T-helper 2 cell (primary cell): ENCODE measurements at regions not wholly inside any gene's neighbourhood (a gene's known extent, or its start where the extent isn't known, plus 50 kb on each side); places are given as distances from the start of the nearest gene placed in this dataset.
"Not testable (repeated sequence)": the region's sequence is repeated elsewhere in the genome, so short reads cannot be mapped to it uniquely, and the experiment has no call there.

ENCODE experiments used
- DNase-seq, 5 experiments: peaks; one replicate each; pipeline versions ENCODE4 v3.0.0 to v3.0.0-alpha.2; 2012 to 2022

GRCh38 chr2:185524242-185524641 is 214.4 kb upstream of the FSIP2 start:
- not testable (repeated sequence) for DNase-seq

- DNase-seq: no peak
Observed at GRCh38 chr2:185526161-185526560, 212.4 kb upstream of the FSIP2 start.

GRCh38 chr2:185531721-185532120 is 206.9 kb upstream of the FSIP2 start:
- no peak for DNase-seq

GRCh38 chr2:185537689-185538088 is 200.9 kb upstream of the FSIP2 start:
- DNase-seq: no peak

- no peak for DNase-seq
Observed at GRCh38 chr2:185567196-185567595, 171.4 kb upstream of the FSIP2 start.

GRCh38 chr2:185567940-185568339 is 170.7 kb upstream of the FSIP2 start:
- DNase-seq: no peak

GRCh38 chr2:185578322-185578721 is 160.3 kb upstream of the FSIP2 start:
- no peak for DNase-seq

- DNase-seq: no peak
Observed at GRCh38 chr2:185583058-185583816, 155.4 kb upstream of the FSIP2 start.

GRCh38 chr2:185585165-185585564 is 153.4 kb upstream of the FSIP2 start:
- DNase-seq: not testable (repeated sequence)

GRCh38 chr2:185591276-185591675 is 147.3 kb upstream of the FSIP2 start:
- not testable (repeated sequence) for DNase-seq

GRCh38 chr2:185607945-185608344 is 130.7 kb upstream of the FSIP2 start:
- no peak for DNase-seq

GRCh38 chr2:185608799-185609198 is 129.8 kb upstream of the FSIP2 start:
- DNase-seq: no peak

- DNase-seq: no peak
Observed at GRCh38 chr2:185610301-185610700, 128.3 kb upstream of the FSIP2 start.

- no peak for DNase-seq
Observed at GRCh38 chr2:185618625-185619024, 120.0 kb upstream of the FSIP2 start.

- no peak for DNase-seq
Observed at GRCh38 chr2:185625604-185626003, 113.0 kb upstream of the FSIP2 start.

- DNase-seq: peak in 1 of 5 experiments; percentile 1
Observed at GRCh38 chr2:185628985-185629384, 109.6 kb upstream of the FSIP2 start.

- DNase-seq: no peak
Observed at GRCh38 chr2:185633621-185634020, 105.0 kb upstream of the FSIP2 start.

- no peak for DNase-seq
Observed at GRCh38 chr2:185638771-185639170, 99.8 kb upstream of the FSIP2 start.

GRCh38 chr2:185640588-185640987 is 98.0 kb upstream of the FSIP2 start:
- DNase-seq: no peak

- no peak for DNase-seq
Observed at GRCh38 chr2:185643434-185643833, 95.2 kb upstream of the FSIP2 start.

- no peak for DNase-seq
Observed at GRCh38 chr2:185644828-185645227, 93.8 kb upstream of the FSIP2 start.

- DNase-seq: no peak
Observed at GRCh38 chr2:185645529-185645928, 93.1 kb upstream of the FSIP2 start.

GRCh38 chr2:185658750-185659149 is 79.9 kb upstream of the FSIP2 start:
- DNase-seq: no peak

GRCh38 chr2:185663811-185664210 is 74.8 kb upstream of the FSIP2 start:
- DNase-seq: no peak

GRCh38 chr2:185664384-185664783 is 74.2 kb upstream of the FSIP2 start:
- DNase-seq: no peak
